CD1c-positive myeloid dendritic cell (primary cell): ENCODE measurements at regions not wholly inside any gene's neighbourhood (a gene's known extent, or its start where the extent isn't known, plus 50 kb on each side); places are given as distances from the start of the nearest gene placed in this dataset.
A peak's percentile ranks its signal among the peaks of the same experiment; 100 is the strongest.

ENCODE experiments used
- DNase-seq: peaks from one replicate; pipeline ENCODE4 v3.0.0-alpha.2; 2016; ENCODE audit errors: extremely low spot score

GRCh38 chr5:14986413-14986812 is 114.8 kb upstream of the ANKH start:
- DNase-seq = no peak

GRCh38 chr5:14983666-14984441 is 112.3 kb upstream of the ANKH start:
- no peak for DNase-seq

- DNase-seq = no peak
Measured at GRCh38 chr5:14980698-14981097, 109.1 kb upstream of the ANKH start.

- no peak for DNase-seq
Measured at GRCh38 chr5:14977058-14977685, 105.6 kb upstream of the ANKH start.

- DNase-seq = no peak
Measured at GRCh38 chr5:14976486-14976885, 104.9 kb upstream of the ANKH start.

GRCh38 chr5:14971873-14972272 is 100.3 kb upstream of the ANKH start:
- no peak for DNase-seq

GRCh38 chr5:14968796-14969195 is 97.2 kb upstream of the ANKH start:
- no peak for DNase-seq

GRCh38 chr5:14967166-14967565 is 95.6 kb upstream of the ANKH start:
- no peak for DNase-seq

- DNase-seq = no peak
Measured at GRCh38 chr5:14965815-14966214, 94.2 kb upstream of the ANKH start.

GRCh38 chr5:14962604-14963003 is 91.0 kb upstream of the ANKH start:
- DNase-seq = no peak

GRCh38 chr5:14960120-14960462 is 88.5 kb upstream of the ANKH start:
- DNase-seq = no peak

- DNase-seq = no peak
Measured at GRCh38 chr5:14959399-14960119, 88.0 kb upstream of the ANKH start.

GRCh38 chr5:14958188-14958587 is 86.6 kb upstream of the ANKH start:
- DNase-seq = no peak

GRCh38 chr5:14956423-14957046 is 85.0 kb upstream of the ANKH start:
- no peak for DNase-seq

GRCh38 chr5:14954616-14955343 is 83.2 kb upstream of the ANKH start:
- no peak for DNase-seq

- no peak for DNase-seq
Measured at GRCh38 chr5:14954216-14954615, 82.6 kb upstream of the ANKH start.

GRCh38 chr5:14953075-14953607 is 81.6 kb upstream of the ANKH start:
- DNase-seq = no peak

- DNase-seq = no peak
Measured at GRCh38 chr5:14948383-14948782, 76.8 kb upstream of the ANKH start.

- peak; percentile 47 for DNase-seq
Measured at GRCh38 chr5:14946815-14947620, 75.4 kb upstream of the ANKH start.

GRCh38 chr5:14945450-14945849 is 73.9 kb upstream of the ANKH start:
- no peak for DNase-seq

- DNase-seq = no peak
Measured at GRCh38 chr5:14944996-14945395, 73.4 kb upstream of the ANKH start.
